HepG2 (cell line): ENCODE measurements at regions not wholly inside any gene's neighbourhood (a gene's known extent, or its start where the extent isn't known, plus 50 kb on each side); places are given as distances from the start of the nearest gene placed in this dataset.

ENCODE experiments used
- ATAC-seq: fragments of 200-7000 bp; cut with Tn5 transposase; 3 replicates; pipeline ENCODE4 v1.9.1; 2020; ENCODE audit warnings: mild to moderate bottlenecking, moderate library complexity
- BruUV-seq: library from RNA; stranded (reverse); fragments of 400-500 nt; replicated peaks from 2 replicates; lab custom pipeline; 2021; lab: Mats Ljungman, UMichigan
- CTCF ChIA-PET: fragments of 300-600 bp; formaldehyde crosslinking; extraction: SDS; loops from one replicate; lab custom pipeline; 2021; ENCODE audit warnings: low total read pairs, inconsistent platforms, low intra/inter-chr PET ratio; lab: Yijun Ruan, JAX
- POLR2A ChIA-PET: fragments of 350-600 bp; sonication (Branson Sonifier 250); formaldehyde crosslinking; loops from one replicate; lab custom pipeline; 2020; ENCODE audit warnings: antibody characterized with exemption, inconsistent platforms; lab: Yijun Ruan, JAX
- DNase-seq: peaks from one replicate; pipeline ENCODE4 v3.0.0-alpha.2; 2015; ENCODE audit warnings: low spot score
- FAIRE-seq: peaks from 3 replicates; lab custom pipeline; 2011; peaks lifted over from hg19 to GRCh38; lab: Jason Lieb, UNC
- H2AFZ ChIP-seq: one replicate; pipeline ENCODE4 v1.6.1; 2011; ENCODE audit warnings: low read length, inconsistent platforms
- H3K27ac ChIP-seq: fragments of 300-600 bp; 3 replicates; pipeline ENCODE4 v1.8.0; 2011; ENCODE audit warnings: mixed run types, mild to moderate bottlenecking, mixed read lengths, low read length, inconsistent platforms; ENCODE audit not compliant: insufficient read depth; ENCODE audit errors: extremely low read length
- H3K27me3 ChIP-seq, 2 experiments: fragments of 200-600 bp in 1 of 2; 2 replicates in 1 of 2; 3 replicates in 1 of 2; pipeline versions ENCODE4 v1.6.0 to v1.8.0; 2011; ENCODE audit warnings: low read length in 2 of 2, mild to moderate bottlenecking in 2 of 2, moderate library complexity in 2 of 2, inconsistent platforms in 1 of 2; ENCODE audit not compliant: insufficient read depth in 2 of 2, control insufficient read depth in 1 of 2
- H3K36me3 ChIP-seq, 2 experiments: fragments of 200-600 bp in 1 of 2; replicated peaks in 1 of 2; 2 replicates in 1 of 2; 3 replicates in 1 of 2; pipeline versions ENCODE4 v1.5.1 to v1.8.0; 2011; ENCODE audit warnings: low read length in 2 of 2, inconsistent platforms in 1 of 2; ENCODE audit not compliant: insufficient read depth in 2 of 2, control insufficient read depth in 1 of 2
- H3K4me1 ChIP-seq: 2 replicates; pipeline ENCODE4 v1.5.1; 2012; ENCODE audit warnings: low read length, inconsistent platforms; ENCODE audit not compliant: insufficient read depth
- H3K4me2 ChIP-seq: 2 replicates; pipeline ENCODE4 v1.6.0; 2011; ENCODE audit warnings: low read depth, low read length, inconsistent platforms
- H3K4me3 ChIP-seq, 3 experiments: fragments of 200-600 bp in 1 of 3; sonication (generic), shearing (Covaris generic) in 1 of 3; replicated peaks in 1 of 3; 2 replicates each; pipeline ENCODE4 v1.5.1; 2011 to 2016; ENCODE audit warnings: low read length in 3 of 3, inconsistent platforms in 2 of 3, low read depth in 2 of 3, mild to moderate bottlenecking in 2 of 3, control low read depth in 1 of 3, mixed read lengths in 1 of 3; ENCODE audit not compliant: insufficient read depth in 1 of 3
- H3K79me2 ChIP-seq: one replicate; pipeline ENCODE4 v1.6.1; 2011; ENCODE audit warnings: low read length, inconsistent platforms; ENCODE audit not compliant: insufficient read depth
- H3K9ac ChIP-seq: 2 replicates; pipeline ENCODE4 v1.6.0; 2011; ENCODE audit warnings: mild to moderate bottlenecking, low read depth, low read length, inconsistent platforms; ENCODE audit not compliant: insufficient read depth
- H3K9me3 ChIP-seq: 2 replicates; pipeline ENCODE4 v1.5.1; 2012; ENCODE audit warnings: mild to moderate bottlenecking, low read length
- H4K20me1 ChIP-seq: 2 replicates; pipeline ENCODE4 v1.6.0; 2011; ENCODE audit warnings: inconsistent platforms, mild to moderate bottlenecking, low read length, moderate library complexity; ENCODE audit not compliant: insufficient read depth
- HNRNPK ChIP-seq: fragments of 200-400 bp; formaldehyde crosslinking; IDR thresholded peaks from 2 replicates; pipeline ENCODE4 v1.6.1; 2018; ENCODE audit warnings: low read length, low read depth, moderate library complexity, mild to moderate bottlenecking; ENCODE audit not compliant: poor library complexity, severe bottlenecking
- HNRNPUL1 ChIP-seq: fragments of 200-400 bp; formaldehyde crosslinking; IDR thresholded peaks from 2 replicates; pipeline ENCODE4 v1.6.1; 2017; ENCODE audit warnings: low read depth, mild to moderate bottlenecking, low read length, moderate library complexity
- KDM1A ChIP-seq: IDR thresholded peaks from 2 replicates; pipeline ENCODE4 v1.6.1; 2016; ENCODE audit warnings: missing compliant biosample characterization
- MIER3 ChIP-seq: IDR thresholded peaks from 2 replicates; pipeline ENCODE4 v1.6.1; 2016; ENCODE audit warnings: missing compliant biosample characterization, borderline replicate concordance
- NFIC ChIP-seq: IDR thresholded peaks from 2 replicates; pipeline ENCODE4 v1.6.1; 2012; ENCODE audit warnings: mild to moderate bottlenecking, low read length, inconsistent platforms
- NFYB ChIP-seq: sonication (generic); formaldehyde crosslinking; IDR thresholded peaks from 2 replicates; pipeline ENCODE4 v1.4.0; 2020; ENCODE audit warnings: missing genetic modification reagents
- RARG ChIP-seq: sonication (generic); formaldehyde crosslinking; IDR thresholded peaks from 2 replicates; pipeline ENCODE4 v1.4.0; 2020; ENCODE audit warnings: low read depth, mild to moderate bottlenecking, missing genetic modification reagents
- SRY ChIP-seq: sonication (generic); formaldehyde crosslinking; IDR thresholded peaks from 2 replicates; pipeline ENCODE4 v1.8.0; 2022; ENCODE audit warnings: mild to moderate bottlenecking, missing genetic modification reagents
- TCF7 ChIP-seq: sonication (generic); IDR thresholded peaks from 2 replicates; pipeline ENCODE4 v1.6.1; 2016; ENCODE audit warnings: antibody characterized with exemption, low read depth
- ZKSCAN1 ChIP-seq: fragments of 150-350 bp; IDR thresholded peaks from 2 replicates; pipeline ENCODE4 v1.6.1; 2014; ENCODE audit warnings: low read length
- WGBS: methylation state at CpG from one replicate; pipeline ENCODE4 v1.1.6; 2017; ENCODE audit warnings: low lambda C conversion rate; 5-methylcytosine and 5-hydroxymethylcytosine counted together
- in situ Hi-C: cut with HindIII; loops from 2 replicates; pipeline ENCODE4 v1.10.0; 2017; ENCODE audit warnings: low pct_unique_long_range_greater_than_20kb; ENCODE audit not compliant: extremely low pct_ligation_motif_present
- intact Hi-C: fragments of 100-400 bp; cut with micrococcal nuclease; formaldehyde crosslinking; loops from one replicate; pipeline ENCODE4 v1.10.0; 2022; ENCODE audit not compliant: unreplicated experiment
- TF ChIP-seq, protein P1 (sequence below): sonication (generic); formaldehyde crosslinking; IDR thresholded peaks from 2 replicates; pipeline ENCODE4 v1.4.0; 2020; ENCODE audit warnings: missing genetic modification reagents

DNA sequence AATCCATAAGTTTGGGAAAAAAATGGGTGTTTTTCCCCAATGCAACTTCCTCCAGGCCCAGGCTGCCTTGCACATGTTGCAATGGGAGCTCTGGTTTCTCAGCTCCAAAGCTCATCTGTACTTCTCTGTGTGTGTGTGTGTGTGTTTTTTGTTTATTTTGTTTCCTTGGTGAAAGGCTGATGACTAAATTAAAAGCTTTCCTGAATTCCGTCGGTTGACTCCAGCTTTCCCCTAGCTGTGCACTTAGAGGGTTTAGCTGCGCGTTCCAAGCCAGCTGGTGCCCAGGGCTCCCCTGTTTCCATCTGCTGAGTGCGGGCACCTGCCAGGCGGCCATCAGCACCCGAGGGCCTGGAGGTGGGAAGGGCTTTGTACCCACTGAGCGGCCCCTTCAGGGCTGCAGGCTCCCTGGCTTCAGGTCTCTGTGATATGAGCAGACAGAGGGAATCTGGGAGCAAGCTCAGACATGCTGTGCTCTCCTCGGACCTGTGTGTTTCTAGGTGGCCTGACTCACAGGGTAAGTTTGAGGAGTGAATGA lies 129.1 kb upstream of the SOX1 start:
- ATAC-seq (no peak), DNase-seq (no peak), FAIRE-seq (no peak)
- Histone ChIP-seq H3K4me3 (no peak overlapping the region), H3K4me1 (no peaks in the 10 kb centered on the region), H2AFZ (no peak overlapping the region), H3K79me2 (no peaks in the 10 kb centered on the region), H3K36me3 (no peaks in the 10 kb centered on the region), H3K9me3 (no peaks in the 10 kb centered on the region), H3K27me3 (peaks cover 0 to 16% of the 10 kb centered on the region in 2 experiments; a peak in 3 of 5 replicates), H3K27ac (no peak overlapping the region), H3K9ac (no peak overlapping the region), H3K4me2 (no peak overlapping the region), H4K20me1 (no peaks in the 10 kb centered on the region)
- no TSS peak for BruUV-seq
- ChIA-PET CTCF (no interaction called here), POLR2A (no interaction called here)
- 29% methylated on average over 9 of the region's 9 CpGs for WGBS
- no peak for TF ChIP-seq ZKSCAN1
- no peak for TF ChIP-seq NFYB (CRISPR knock-in tag)
- TF ChIP-seq HNRNPK = no peak
- no peak for TF ChIP-seq SRY (CRISPR knock-in tag)
- no peak for TF ChIP-seq NFIC
- no peak for TF ChIP-seq RARG (CRISPR knock-in tag)
- intact Hi-C loops = no loop called here
- in situ Hi-C loops = no loop called here

DNA sequence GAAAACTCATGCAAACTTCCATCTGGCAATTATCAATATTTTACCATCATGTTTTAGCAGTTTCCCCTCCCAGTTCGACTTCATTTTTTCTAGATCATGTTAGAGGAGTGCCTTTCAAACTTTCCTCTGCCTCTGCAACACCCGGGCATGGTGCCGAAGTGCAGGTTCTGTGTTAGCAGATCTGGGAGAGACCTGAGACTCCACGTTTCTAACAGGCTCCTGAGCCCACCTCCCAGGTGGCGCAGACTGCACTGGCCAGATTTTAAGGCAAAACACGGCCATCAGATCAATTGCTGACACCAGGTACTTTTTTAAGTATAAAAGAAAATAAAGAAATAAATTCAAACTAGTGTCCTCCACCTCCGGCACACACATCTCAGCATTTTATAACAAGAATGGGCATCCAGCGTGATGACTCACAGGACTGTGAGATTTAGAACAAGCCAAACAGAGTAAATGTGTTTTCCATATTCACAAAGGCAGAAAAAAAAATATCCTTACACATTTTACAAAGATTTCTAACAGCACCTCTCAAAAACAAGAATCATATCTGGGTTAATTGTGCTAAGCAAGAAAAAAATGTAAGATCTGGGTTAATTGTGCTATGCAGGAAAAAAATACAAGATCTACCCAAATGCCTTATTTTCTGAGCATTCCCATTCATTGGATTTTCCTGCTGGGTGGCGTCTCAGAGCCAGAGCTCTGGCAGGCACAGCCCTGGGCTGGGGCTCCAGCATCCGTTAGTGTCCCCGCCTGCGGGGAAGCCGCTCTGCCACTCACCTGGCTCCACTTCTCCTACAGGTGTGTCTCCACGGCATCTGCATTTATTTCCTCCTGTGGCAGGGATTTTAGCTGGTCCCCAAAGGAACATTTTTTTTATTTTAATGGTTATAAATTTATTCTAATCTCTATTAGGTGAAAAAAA lies 127.9 kb upstream of the SOX1 start:
- H3K27ac ChIP-seq = no peak overlapping the region
- H3K4me1 ChIP-seq = no peaks in the 10 kb centered on the region
- DNase-seq (no peak), FAIRE-seq (no peak), ATAC-seq (no peak)
- BruUV-seq = no TSS peak
- ChIA-PET POLR2A (no interaction called here), CTCF (no interaction called here)
- no peaks in the 10 kb centered on the region for H4K20me1 ChIP-seq
- no peak overlapping the region for H3K4me3 ChIP-seq
- H3K27me3 ChIP-seq = peaks cover 0 to 21% of the 10 kb centered on the region in 2 experiments; a peak in 3 of 5 replicates
- H3K9me3 ChIP-seq = no peaks in the 10 kb centered on the region
- no peak overlapping the region for H3K4me2 ChIP-seq
- intact Hi-C loops (no loop called here), in situ Hi-C loops (no loop called here)
- H3K79me2 ChIP-seq = no peaks in the 10 kb centered on the region
- H2AFZ ChIP-seq = no peak overlapping the region
- TF ChIP-seq HNRNPUL1 (no peak), KDM1A (no peak), TCF7 (no peak), MIER3 (CRISPR knock-in tag) (no peak)
- TF ChIP-seq, protein P1, sequence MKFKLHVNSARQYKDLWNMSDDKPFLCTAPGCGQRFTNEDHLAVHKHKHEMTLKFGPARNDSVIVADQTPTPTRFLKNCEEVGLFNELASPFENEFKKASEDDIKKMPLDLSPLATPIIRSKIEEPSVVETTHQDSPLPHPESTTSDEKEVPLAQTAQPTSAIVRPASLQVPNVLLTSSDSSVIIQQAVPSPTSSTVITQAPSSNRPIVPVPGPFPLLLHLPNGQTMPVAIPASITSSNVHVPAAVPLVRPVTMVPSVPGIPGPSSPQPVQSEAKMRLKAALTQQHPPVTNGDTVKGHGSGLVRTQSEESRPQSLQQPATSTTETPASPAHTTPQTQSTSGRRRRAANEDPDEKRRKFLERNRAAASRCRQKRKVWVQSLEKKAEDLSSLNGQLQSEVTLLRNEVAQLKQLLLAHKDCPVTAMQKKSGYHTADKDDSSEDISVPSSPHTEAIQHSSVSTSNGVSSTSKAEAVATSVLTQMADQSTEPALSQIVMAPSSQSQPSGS (CRISPR knock-in tag) = no peak
- no peaks in the 10 kb centered on the region for H3K36me3 ChIP-seq
- WGBS = 26% methylated on average over 14 of the region's 14 CpGs
- no peak overlapping the region for H3K9ac ChIP-seq
